AG10803 (cell line): ENCODE measurements at regions not wholly inside any gene's neighbourhood (a gene's known extent, or its start where the extent isn't known, plus 50 kb on each side); places are given as distances from the start of the nearest gene placed in this dataset.

ENCODE experiments used
- DNase-seq: peaks from one replicate; pipeline ENCODE4 v3.0.0; 2010; ENCODE audit warnings: low read depth
- H3K4me3 ChIP-seq: 2 replicates; pipeline ENCODE4 v1.5.1; 2011; ENCODE audit warnings: mild to moderate bottlenecking, low read length, control low read depth
- CTCF ChIP-seq: conservative IDR thresholded peaks from 2 replicates; pipeline ENCODE4 v1.5.1; 2011; ENCODE audit warnings: mild to moderate bottlenecking, low read length, control low read depth, inconsistent platforms

- no peak for TF ChIP-seq CTCF
- no peak overlapping the region for H3K4me3 ChIP-seq
- DNase-seq, result no peak
These were observed 317.0 kb downstream of the BRD1 start for GRCh38 chr22:49510718-49511117.

GRCh38 chr22:49509016-49509415, 318.7 kb downstream of the BRD1 start:
- no peak for TF ChIP-seq CTCF
- DNase-seq, result no peak
- no peak overlapping the region for H3K4me3 ChIP-seq

- no peak for DNase-seq
- no peak for TF ChIP-seq CTCF
- H3K4me3 ChIP-seq, result no peak overlapping the region
These were observed 319.1 kb downstream of the BRD1 start for GRCh38 chr22:49508561-49508960.

- no peak overlapping the region for H3K4me3 ChIP-seq
- no peak for DNase-seq
- TF ChIP-seq CTCF, result no peak
These were observed 319.9 kb downstream of the BRD1 start for GRCh38 chr22:49507607-49508292.

- TF ChIP-seq CTCF, result no peak
- no peak overlapping the region for H3K4me3 ChIP-seq
- DNase-seq, result no peak
These were observed 321.7 kb downstream of the BRD1 start for GRCh38 chr22:49506010-49506400.

- no peak for DNase-seq
- TF ChIP-seq CTCF, result no peak
- no peak overlapping the region for H3K4me3 ChIP-seq
These were observed 322.2 kb downstream of the BRD1 start for GRCh38 chr22:49505337-49506009.

- no peak for TF ChIP-seq CTCF
- no peak for DNase-seq
- H3K4me3 ChIP-seq, result no peak overlapping the region
These were observed 323.7 kb downstream of the BRD1 start for GRCh38 chr22:49503896-49504521.
